ENCODE measurements at regions not wholly inside any gene's neighbourhood (a gene's known extent, or its start where the extent isn't known, plus 50 kb on each side); places are given as distances from the start of the nearest gene placed in this dataset.

GRCh38 chr3:34141841-34142337 is 343.5 kb downstream of the PDCD6IP start:
- Histone ChIP-seq H3K4me3 (no peak overlapping the region), H2AFZ (no peak overlapping the region), H3K36me3 (ENCODE audit: low read depth) (no peaks in the 10 kb centered on the region), H3K9me3 (ENCODE audit: insufficient read depth, low read depth) (no peaks in the 10 kb centered on the region), H3F3A (ENCODE audit: insufficient read depth, low read depth) (no peaks in the 10 kb centered on the region), H3K9me2 (ENCODE audit: insufficient read depth) (no peaks in the 10 kb centered on the region), H4K20me1 (ENCODE audit: insufficient read depth) (no peaks in the 10 kb centered on the region), H3K27me3 (ENCODE audit: insufficient read depth, low read depth) (no peaks in the 10 kb centered on the region), H3K79me2 (ENCODE audit: low read depth) (no peaks in the 10 kb centered on the region), H3K27ac (no peak overlapping the region), H3K4me1 (replicated peaks; ENCODE audit: insufficient read depth) (no peaks in the 10 kb centered on the region), H3K4me2 (no peak overlapping the region)
- intact Hi-C loops (cut with micrococcal nuclease; ENCODE audit: unreplicated experiment) = no loop called here
- TF ChIP-seq, protein P1, sequence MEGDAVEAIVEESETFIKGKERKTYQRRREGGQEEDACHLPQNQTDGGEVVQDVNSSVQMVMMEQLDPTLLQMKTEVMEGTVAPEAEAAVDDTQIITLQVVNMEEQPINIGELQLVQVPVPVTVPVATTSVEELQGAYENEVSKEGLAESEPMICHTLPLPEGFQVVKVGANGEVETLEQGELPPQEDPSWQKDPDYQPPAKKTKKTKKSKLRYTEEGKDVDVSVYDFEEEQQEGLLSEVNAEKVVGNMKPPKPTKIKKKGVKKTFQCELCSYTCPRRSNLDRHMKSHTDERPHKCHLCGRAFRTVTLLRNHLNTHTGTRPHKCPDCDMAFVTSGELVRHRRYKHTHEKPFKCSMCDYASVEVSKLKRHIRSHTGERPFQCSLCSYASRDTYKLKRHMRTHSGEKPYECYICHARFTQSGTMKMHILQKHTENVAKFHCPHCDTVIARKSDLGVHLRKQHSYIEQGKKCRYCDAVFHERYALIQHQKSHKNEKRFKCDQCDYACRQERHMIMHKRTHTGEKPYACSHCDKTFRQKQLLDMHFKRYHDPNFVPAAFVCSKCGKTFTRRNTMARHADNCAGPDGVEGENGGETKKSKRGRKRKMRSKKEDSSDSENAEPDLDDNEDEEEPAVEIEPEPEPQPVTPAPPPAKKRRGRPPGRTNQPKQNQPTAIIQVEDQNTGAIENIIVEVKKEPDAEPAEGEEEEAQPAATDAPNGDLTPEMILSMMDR (conservative IDR thresholded peaks at IDR 0.05) = no peak
- no peak for TF ChIP-seq EZH2 (IDR thresholded peaks at IDR 0.05; ENCODE audit: low read depth)
- CTCF ChIA-PET = no interaction called here
- DNase-seq = no peak
- BruUV-seq (replicated peaks) = no TSS peak
- POLR2A ChIA-PET (ENCODE audit: unreplicated experiment) = no interaction called here

GRCh38 chr3:34145796-34146195 is 347.4 kb downstream of the PDCD6IP start:
- Histone ChIP-seq H3K4me2 (no peak overlapping the region), H3F3A (ENCODE audit: insufficient read depth, low read depth) (no peaks in the 10 kb centered on the region), H3K36me3 (ENCODE audit: low read depth) (no peaks in the 10 kb centered on the region), H3K9me3 (ENCODE audit: insufficient read depth, low read depth) (no peaks in the 10 kb centered on the region), H3K9me2 (ENCODE audit: insufficient read depth) (no peaks in the 10 kb centered on the region), H3K4me3 (no peak overlapping the region), H4K20me1 (ENCODE audit: insufficient read depth) (no peaks in the 10 kb centered on the region), H3K4me1 (replicated peaks; ENCODE audit: insufficient read depth) (no peaks in the 10 kb centered on the region), H2AFZ (no peak overlapping the region), H3K27me3 (ENCODE audit: insufficient read depth, low read depth) (no peaks in the 10 kb centered on the region), H3K27ac (no peak overlapping the region), H3K79me2 (ENCODE audit: low read depth) (no peaks in the 10 kb centered on the region)
- ChIA-PET POLR2A (ENCODE audit: unreplicated experiment) (no interaction called here), CTCF (no interaction called here)
- intact Hi-C loops (cut with micrococcal nuclease; ENCODE audit: unreplicated experiment) = no loop called here
- BruUV-seq (replicated peaks) = no TSS peak
- no peak for DNase-seq
- TF ChIP-seq EZH2 (IDR thresholded peaks at IDR 0.05; ENCODE audit: low read depth) = no peak
- TF ChIP-seq, protein P1 (conservative IDR thresholded peaks at IDR 0.05) = no peak

DNA sequence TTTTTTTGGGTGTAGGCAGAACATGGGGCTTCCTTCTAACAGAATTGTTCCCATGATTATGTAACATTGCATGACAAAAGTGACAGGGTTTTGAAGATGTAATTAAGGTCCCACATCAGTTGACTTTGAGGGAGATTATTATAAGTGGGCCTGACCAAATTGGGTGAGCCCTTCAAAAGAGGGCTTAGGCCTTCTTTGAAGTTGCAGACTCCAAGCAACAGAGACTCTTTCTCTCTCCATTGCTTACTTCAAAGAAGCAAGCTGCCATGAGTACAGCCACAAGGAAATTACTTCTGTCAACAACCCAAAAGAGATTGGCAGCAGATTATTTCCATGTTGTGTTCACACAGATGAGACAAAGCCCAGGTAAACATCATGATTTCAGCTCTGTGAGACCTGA is 348.2 kb downstream of the PDCD6IP start:
- Histone ChIP-seq H2AFZ (no peak overlapping the region), H3K27ac (no peak overlapping the region), H3K4me3 (no peak overlapping the region), H3K79me2 (ENCODE audit: low read depth) (no peaks in the 10 kb centered on the region), H3K9me3 (ENCODE audit: insufficient read depth, low read depth) (no peaks in the 10 kb centered on the region), H3K27me3 (ENCODE audit: insufficient read depth, low read depth) (no peaks in the 10 kb centered on the region), H4K20me1 (ENCODE audit: insufficient read depth) (no peaks in the 10 kb centered on the region), H3F3A (ENCODE audit: insufficient read depth, low read depth) (no peaks in the 10 kb centered on the region), H3K36me3 (ENCODE audit: low read depth) (no peaks in the 10 kb centered on the region), H3K4me2 (no peak overlapping the region), H3K4me1 (replicated peaks; ENCODE audit: insufficient read depth) (no peaks in the 10 kb centered on the region), H3K9me2 (ENCODE audit: insufficient read depth) (no peaks in the 10 kb centered on the region)
- no TSS peak for BruUV-seq (replicated peaks)
- TF ChIP-seq, protein P1 (conservative IDR thresholded peaks at IDR 0.05) = no peak
- no peak for TF ChIP-seq EZH2 (IDR thresholded peaks at IDR 0.05; ENCODE audit: low read depth)
- POLR2A ChIA-PET (ENCODE audit: unreplicated experiment) = no interaction called here
- CTCF ChIA-PET = no interaction called here
- intact Hi-C loops (cut with micrococcal nuclease; ENCODE audit: unreplicated experiment) = no loop called here
- no peak for DNase-seq
